ENCODE measurements at regions not wholly inside any gene's neighbourhood (a gene's known extent, or its start where the extent isn't known, plus 50 kb on each side); places are given as distances from the start of the nearest gene placed in this dataset.

- Histone ChIP-seq H3K4me2 (no peak overlapping the region), H3K27ac (no peak overlapping the region), H3K4me3 (no peak overlapping the region), H3K9me3 (no peaks in the 10 kb centered on the region), H3K4me1 (no peaks in the 10 kb centered on the region)
- DNase-seq (ENCODE audit: low read depth in 1 of 2, low spot score in 1 of 2) = no peak
- WGBS (ENCODE audit: missing lambda C conversion rate) = 16% methylated on average over 3 of the region's 3 CpGs
- FAIRE-seq = no peak
- no peak for ATAC-seq
- ChIA-PET POLR2A (no interaction called here), CTCF (no interaction called here)
- TF ChIP-seq GATA3 (IDR thresholded peaks at IDR 0.05; ENCODE audit: borderline replicate concordance) (no peak), TFCP2L1 (CRISPR knock-in tag; IDR thresholded peaks at IDR 0.05) (no peak), ESRRA (IDR thresholded peaks at IDR 0.05; ENCODE audit: borderline replicate concordance, low read length) (no peak), HOXA7 (CRISPR knock-in tag; IDR thresholded peaks at IDR 0.05) (no peak), HES2 (IDR thresholded peaks at IDR 0.05) (no peak), REST (IDR thresholded peaks at IDR 0.05) (no peak), EP300 (IDR thresholded peaks at IDR 0.05) (no peak)
Observed at GRCh38 chr5:152456815-152457443, 51.9 kb upstream of the NMUR2 start.

- no peak overlapping the region for H3K27ac ChIP-seq
- H3K4me3 ChIP-seq = no peak overlapping the region
- no peak for FAIRE-seq
- DNase-seq (ENCODE audit: low read depth in 1 of 2, low spot score in 1 of 2) = peak; percentile 4 to 45
- peak; percentile 83 to 92 for ATAC-seq
- H3K4me1 ChIP-seq = no peaks in the 10 kb centered on the region
- no peak for TF ChIP-seq FOSL2 (IDR thresholded peaks at IDR 0.05)
- TF ChIP-seq FOSL2 (CRISPR knock-in tag; IDR thresholded peaks at IDR 0.05) = no peak
- TF ChIP-seq CTCF (IDR thresholded peaks at IDR 0.05) = peak; percentile 26; the same call in 1 of the 3 replicates
- no peak for TF ChIP-seq RNF2 (IDR thresholded peaks at IDR 0.05; ENCODE audit: borderline replicate concordance, low read depth)
- no peak for TF ChIP-seq USF2 (IDR thresholded peaks at IDR 0.05)
- TF ChIP-seq E2F6 (IDR thresholded peaks at IDR 0.05; ENCODE audit: borderline replicate concordance, low read depth) = no peak
- peak in 1 of 2 experiments; percentile 30; a peak in 1 of 5 replicates for TF ChIP-seq RAD21 (conservative IDR thresholded peaks at IDR 0.05 in 1 of 2, IDR thresholded peaks at IDR 0.05 in 1 of 2)
- TF ChIP-seq BHLHE40 (IDR thresholded peaks at IDR 0.05; ENCODE audit: low read depth, low read length) = no peak
- H3K9me3 ChIP-seq = no peaks in the 10 kb centered on the region
- CTCF ChIA-PET = interaction anchor here (1.6 to 2.0 kb wide), 2 partner anchors 9 to 12 kb away, joined by 4 to 5 read pairs; no protein-coding TSS in a partner anchor
- 2% methylated on average over 4 of the region's 4 CpGs for WGBS (ENCODE audit: missing lambda C conversion rate)
- POLR2A ChIA-PET = no interaction called here
- no peak overlapping the region for H3K4me2 ChIP-seq
Observed at GRCh38 chr5:152462021-152462721, 57.1 kb upstream of the NMUR2 start.
